Upper lobe of left lung (tissue), 6 donors: ENCODE measurements at regions not wholly inside any gene's neighbourhood (a gene's known extent, or its start where the extent isn't known, plus 50 kb on each side); places are given as distances from the start of the nearest gene placed in this dataset.

Experiments used
- ATAC-seq, 2 donors: fragments of 200-7000 bp; cut with Tn5 transposase; one replicate each; pipeline ENCODE4 v1.9.1; 2022; ENCODE audit warnings: mild to moderate bottlenecking in 2 of 2, moderate library complexity in 2 of 2; ENCODE audit not compliant: low FRiP score in 2 of 2
- DNase-seq, 2 donors: peaks; one replicate each; pipeline ENCODE4 v3.0.0-alpha.2; 2019 to 2020
- H3K27ac ChIP-seq, 4 donors: fragments of 200-600 bp; sonication (generic); one replicate each; pipeline ENCODE4 v1.5.1; 2016 to 2019
- H3K27me3 ChIP-seq, 4 donors: fragments of 200-600 bp; sonication (generic); one replicate each; pipeline ENCODE4 v1.5.1; 2017 to 2019
- H3K36me3 ChIP-seq, 4 donors: fragments of 200-600 bp; sonication (generic); one replicate each; pipeline ENCODE4 v1.5.1; 2016 to 2019
- H3K4me1 ChIP-seq, 4 donors: fragments of 200-600 bp; sonication (generic); one replicate each; pipeline ENCODE4 v1.5.1; 2018 to 2019
- H3K4me3 ChIP-seq, 4 donors: fragments of 200-600 bp; sonication (generic); one replicate each; pipeline ENCODE4 v1.5.1; 2017 to 2019; ENCODE audit warnings: mild to moderate bottlenecking in 2 of 4, moderate library complexity in 1 of 4
- H3K9me3 ChIP-seq, 4 donors: fragments of 200-600 bp; sonication (generic); one replicate each; pipeline ENCODE4 v1.5.1; 2018 to 2019
- EP300 ChIP-seq, 4 donors: sonication (generic); formaldehyde crosslinking; IDR thresholded peaks; one replicate each; pipeline ENCODE4 v1.5.1; 2017; ENCODE audit warnings: antibody characterized with exemption in 4 of 4, control low read depth in 2 of 4
- POLR2A ChIP-seq, 4 donors: fragments of 450-650 bp; IDR thresholded peaks; one replicate each; pipeline ENCODE4 v1.5.1; 2016 to 2017; ENCODE audit warnings: antibody characterized with exemption in 4 of 4, mild to moderate bottlenecking in 2 of 4
- POLR2AphosphoS5 ChIP-seq, 2 donors: sonication (generic); formaldehyde crosslinking; IDR thresholded peaks; one replicate each; pipeline ENCODE4 v1.5.1; 2017; ENCODE audit warnings: antibody characterized with exemption in 2 of 2
- WGBS, 2 donors: methylation state at CpG; one replicate each; pipeline ENCODE4 v1.1.5; 2017 to 2018; 5-methylcytosine and 5-hydroxymethylcytosine counted together
- TF ChIP-seq, protein P1 (sequence below), 6 experiments: fragments of 450-650 bp in 4 of 6; fragments of 200-600 bp in 2 of 6; sonication (generic) in 2 of 6; IDR thresholded peaks; one replicate each; pipeline ENCODE4 v1.5.1; 2016 to 2019; ENCODE audit warnings: antibody characterized with exemption in 6 of 6
- donor health status: DM: no; HTN: no; CAD: no; lungs with moderate emphysema.
- donor health status: DM: no; HTN: yes; CAD: no; lungs with severe emphysema.

DNA sequence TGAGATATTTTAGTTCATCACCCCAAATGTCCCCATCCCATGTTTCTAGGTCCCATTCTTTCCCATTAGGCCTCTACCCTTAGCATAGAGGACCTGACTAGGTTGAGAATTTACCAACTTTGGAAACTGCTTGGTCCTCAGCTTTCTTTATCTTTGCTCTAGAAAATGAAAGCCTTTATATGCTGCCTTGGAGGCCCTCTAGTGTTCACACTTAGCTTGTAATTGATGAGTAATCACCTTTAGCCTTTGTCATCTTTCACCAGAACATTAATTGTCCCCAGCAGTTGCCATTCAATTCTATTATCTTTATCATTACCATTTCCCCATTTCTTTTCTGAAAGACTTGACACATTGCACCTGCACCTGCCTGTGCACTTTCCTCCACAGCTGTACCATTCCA lies 589.2 kb upstream of the NR3C2 start:
- H3K36me3 ChIP-seq = no peaks in the 10 kb centered on the region
- TF ChIP-seq EP300 (IDR thresholded peaks at IDR 0.05) (no peak), POLR2A (IDR thresholded peaks at IDR 0.05) (no peak), POLR2AphosphoS5 (IDR thresholded peaks at IDR 0.05) (no peak)
- TF ChIP-seq, protein P1, sequence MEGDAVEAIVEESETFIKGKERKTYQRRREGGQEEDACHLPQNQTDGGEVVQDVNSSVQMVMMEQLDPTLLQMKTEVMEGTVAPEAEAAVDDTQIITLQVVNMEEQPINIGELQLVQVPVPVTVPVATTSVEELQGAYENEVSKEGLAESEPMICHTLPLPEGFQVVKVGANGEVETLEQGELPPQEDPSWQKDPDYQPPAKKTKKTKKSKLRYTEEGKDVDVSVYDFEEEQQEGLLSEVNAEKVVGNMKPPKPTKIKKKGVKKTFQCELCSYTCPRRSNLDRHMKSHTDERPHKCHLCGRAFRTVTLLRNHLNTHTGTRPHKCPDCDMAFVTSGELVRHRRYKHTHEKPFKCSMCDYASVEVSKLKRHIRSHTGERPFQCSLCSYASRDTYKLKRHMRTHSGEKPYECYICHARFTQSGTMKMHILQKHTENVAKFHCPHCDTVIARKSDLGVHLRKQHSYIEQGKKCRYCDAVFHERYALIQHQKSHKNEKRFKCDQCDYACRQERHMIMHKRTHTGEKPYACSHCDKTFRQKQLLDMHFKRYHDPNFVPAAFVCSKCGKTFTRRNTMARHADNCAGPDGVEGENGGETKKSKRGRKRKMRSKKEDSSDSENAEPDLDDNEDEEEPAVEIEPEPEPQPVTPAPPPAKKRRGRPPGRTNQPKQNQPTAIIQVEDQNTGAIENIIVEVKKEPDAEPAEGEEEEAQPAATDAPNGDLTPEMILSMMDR (IDR thresholded peaks at IDR 0.05) = peak in 3 of 6 experiments; percentile 43 to 56 (median 50)
- H3K27me3 ChIP-seq = no peaks in the 10 kb centered on the region
- DNase-seq = no peak
- no peak overlapping the region for H3K27ac ChIP-seq
- H3K4me3 ChIP-seq = no peak overlapping the region
- no peak for ATAC-seq
- no peaks in the 10 kb centered on the region for H3K4me1 ChIP-seq
- H3K9me3 ChIP-seq = no peaks in the 10 kb centered on the region

DNA sequence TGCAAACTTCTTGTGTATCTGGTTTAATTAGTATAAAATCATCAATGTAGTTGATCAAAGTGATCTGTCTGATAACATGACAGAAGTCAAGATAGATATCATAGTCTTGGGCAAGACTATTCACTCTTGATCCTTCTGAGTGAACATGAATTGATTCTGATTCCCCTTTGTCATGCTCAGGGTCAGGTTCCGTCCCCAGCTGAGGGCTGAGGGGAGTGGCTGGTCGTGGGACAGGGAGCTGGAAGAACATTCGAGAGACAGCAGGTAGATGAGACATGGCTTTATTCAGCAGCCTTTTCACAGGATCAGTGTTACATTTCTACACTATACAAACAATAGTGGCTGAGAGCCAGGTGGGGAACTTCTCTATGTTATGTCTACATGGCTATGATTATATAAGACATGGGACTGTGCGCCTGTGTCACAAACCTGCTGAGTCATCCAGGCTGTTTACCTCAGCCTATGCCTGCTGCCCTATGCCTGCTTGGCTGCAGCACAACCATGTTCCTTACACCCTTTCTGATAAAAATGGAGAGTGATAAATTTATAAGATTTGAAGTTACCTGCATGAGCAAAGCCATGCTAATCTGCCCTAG lies 586.9 kb upstream of the NR3C2 start:
- Histone ChIP-seq H3K9me3 (no peaks in the 10 kb centered on the region), H3K27me3 (no peaks in the 10 kb centered on the region), H3K27ac (no peak overlapping the region), H3K4me3 (no peak overlapping the region), H3K36me3 (no peaks in the 10 kb centered on the region), H3K4me1 (no peaks in the 10 kb centered on the region)
- DNase-seq (no peak), ATAC-seq (no peak)
- TF ChIP-seq POLR2AphosphoS5 (IDR thresholded peaks at IDR 0.05) = no peak
- TF ChIP-seq POLR2A (IDR thresholded peaks at IDR 0.05) = no peak
- TF ChIP-seq, protein P1 (IDR thresholded peaks at IDR 0.05) = no peak
- TF ChIP-seq EP300 (IDR thresholded peaks at IDR 0.05) = no peak
- WGBS, 2 donors = 63 to 70% methylated on average over 4 of the region's 4 CpGs

DNA sequence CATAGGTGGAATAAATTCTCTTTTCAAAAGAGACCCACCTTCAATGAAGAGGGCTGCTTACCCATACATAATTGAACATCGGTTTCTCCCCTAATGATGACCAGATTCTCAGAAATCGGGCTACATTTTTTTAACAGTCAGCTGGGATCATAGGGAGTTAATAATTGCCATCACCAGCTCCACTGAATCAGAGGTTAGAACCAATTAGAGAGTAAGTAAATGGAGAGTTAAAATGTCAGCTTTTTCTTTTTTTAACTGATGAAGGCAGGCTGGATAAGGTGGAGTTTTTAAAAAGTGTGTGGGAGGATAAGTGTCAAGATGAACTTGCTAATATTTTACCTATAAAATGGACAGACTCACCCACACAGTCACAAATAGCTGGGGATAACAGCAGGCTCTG lies 584.5 kb upstream of the NR3C2 start:
- H3K27me3 ChIP-seq = no peaks in the 10 kb centered on the region
- TF ChIP-seq POLR2A (IDR thresholded peaks at IDR 0.05) = no peak
- TF ChIP-seq, protein P1 (IDR thresholded peaks at IDR 0.05) = no peak
- TF ChIP-seq EP300 (IDR thresholded peaks at IDR 0.05) = no peak
- no peak for TF ChIP-seq POLR2AphosphoS5 (IDR thresholded peaks at IDR 0.05)
- no peak overlapping the region for H3K4me3 ChIP-seq
- 88 to 93% methylated on average over 2 of the region's 2 CpGs for WGBS, 2 donors
- H3K27ac ChIP-seq = no peak overlapping the region
- DNase-seq (no peak), ATAC-seq (no peak)
- H3K4me1 ChIP-seq = no peaks in the 10 kb centered on the region
- no peaks in the 10 kb centered on the region for H3K36me3 ChIP-seq
- H3K9me3 ChIP-seq = no peaks in the 10 kb centered on the region

DNA sequence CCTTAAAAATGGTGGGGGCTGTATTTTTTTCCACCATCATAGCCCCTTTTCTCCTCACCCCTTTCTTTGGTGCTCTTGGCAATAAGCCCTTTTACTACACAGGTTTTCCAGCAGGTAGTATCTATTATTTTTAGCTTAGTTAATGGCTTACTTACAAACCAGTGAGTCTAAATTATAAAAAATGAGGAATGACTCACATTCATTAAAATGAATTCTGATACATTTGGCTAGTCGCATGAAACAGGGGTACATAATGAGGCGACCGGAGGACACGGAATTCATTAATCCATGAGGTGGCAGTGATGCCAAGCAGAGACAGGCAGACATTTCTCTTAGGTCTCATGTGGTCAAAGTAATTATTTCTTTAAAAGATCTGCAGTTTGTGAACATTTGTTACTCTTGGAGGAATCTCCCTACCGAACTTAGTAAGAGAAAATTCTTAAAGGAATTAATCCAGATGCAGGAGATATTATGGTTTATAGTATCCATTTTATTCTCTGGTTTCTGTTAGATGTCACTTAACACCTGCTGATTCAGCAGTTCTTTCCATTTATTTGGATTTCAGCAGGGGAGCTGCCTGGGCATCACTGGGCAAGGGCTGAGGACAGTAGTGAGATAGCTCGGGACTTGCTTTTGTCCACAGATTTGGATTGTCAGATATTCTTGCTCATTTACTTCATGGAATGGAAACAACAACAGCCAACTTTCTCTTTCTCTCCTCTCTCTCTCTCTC lies 575.0 kb upstream of the NR3C2 start:
- DNase-seq (no peak), ATAC-seq (no peak)
- TF ChIP-seq POLR2A (IDR thresholded peaks at IDR 0.05) = no peak
- no peak for TF ChIP-seq EP300 (IDR thresholded peaks at IDR 0.05)
- TF ChIP-seq, protein P1 (IDR thresholded peaks at IDR 0.05) = no peak
- TF ChIP-seq POLR2AphosphoS5 (IDR thresholded peaks at IDR 0.05) = no peak
- WGBS, 2 donors = 88 to 91% methylated on average over 6 of the region's 6 CpGs
- no peak overlapping the region for H3K27ac ChIP-seq
- H3K9me3 ChIP-seq = no peaks in the 10 kb centered on the region
- H3K4me1 ChIP-seq = no peaks in the 10 kb centered on the region
- no peaks in the 10 kb centered on the region for H3K36me3 ChIP-seq
- H3K27me3 ChIP-seq = no peaks in the 10 kb centered on the region
- H3K4me3 ChIP-seq = no peak overlapping the region

DNA sequence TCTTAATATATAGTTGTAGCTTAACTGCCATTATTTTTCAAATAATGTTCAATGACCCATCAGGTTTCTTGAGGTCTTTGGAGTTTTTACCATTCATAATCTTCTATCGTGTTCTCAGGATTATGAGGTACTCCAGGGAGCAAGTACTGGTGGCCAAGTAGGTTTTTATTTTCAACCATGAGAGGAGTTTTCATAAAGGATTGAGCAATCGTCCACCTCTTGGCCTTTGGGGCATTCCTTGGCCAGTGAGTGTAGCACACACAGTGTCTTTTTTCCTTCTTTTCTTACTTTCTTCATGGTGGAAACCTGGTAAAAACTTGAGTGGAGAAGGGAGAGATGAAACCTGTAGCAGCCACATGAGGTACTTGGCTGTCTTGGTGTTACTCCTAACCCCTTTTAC lies 567.0 kb upstream of the NR3C2 start:
- Histone ChIP-seq H3K9me3 (no peaks in the 10 kb centered on the region), H3K27me3 (no peaks in the 10 kb centered on the region), H3K27ac (peak overlapping the region in 1 of 4 donors; percentile 58), H3K4me3 (no peak overlapping the region), H3K36me3 (no peaks in the 10 kb centered on the region), H3K4me1 (peaks cover 0 to 3% (median 0%) of the 10 kb centered on the region in 4 donors)
- DNase-seq = no peak
- TF ChIP-seq POLR2AphosphoS5 (IDR thresholded peaks at IDR 0.05) (no peak), POLR2A (IDR thresholded peaks at IDR 0.05) (no peak), EP300 (IDR thresholded peaks at IDR 0.05) (peak in 1 of 4 donors; percentile 28)
- TF ChIP-seq, protein P1 (IDR thresholded peaks at IDR 0.05) = no peak
- ATAC-seq = no peak
- WGBS, 2 donors = 52 to 56% methylated on average over 2 of the region's 2 CpGs
